ENCODE measurements at regions not wholly inside any gene's neighbourhood (a gene's known extent, or its start where the extent isn't known, plus 50 kb on each side); places are given as distances from the start of the nearest gene placed in this dataset.

- TF ChIP-seq POLR2AphosphoS5 (IDR thresholded peaks at IDR 0.05; ENCODE audit: low read depth, low read length) (no peak), TAF1 (IDR thresholded peaks at IDR 0.05; ENCODE audit: borderline replicate concordance, insufficient read depth, low read length) (no peak), REST (IDR thresholded peaks at IDR 0.05; ENCODE audit: insufficient read depth in 1 of 2, low read depth in 2 of 2, low read length in 2 of 2) (no peak), FOXP2 (optimal IDR thresholded peaks at IDR 0.05; ENCODE audit: borderline replicate concordance, extremely low read depth, extremely low read length, insufficient read depth) (no peak)
Measured at GRCh38 chr10:128808921-128809440, 658.1 kb upstream of the MGMT start.

Measured in PFSK-1 (cell line).